Suppressor macrophage (primary cell): ENCODE measurements at regions not wholly inside any gene's neighbourhood (a gene's known extent, or its start where the extent isn't known, plus 50 kb on each side); places are given as distances from the start of the nearest gene placed in this dataset.

Source experiments
- DNase-seq, 4 experiments: peaks; one replicate each; pipeline ENCODE4 v3.0.0-alpha.2; 2020 to 2022

DNA sequence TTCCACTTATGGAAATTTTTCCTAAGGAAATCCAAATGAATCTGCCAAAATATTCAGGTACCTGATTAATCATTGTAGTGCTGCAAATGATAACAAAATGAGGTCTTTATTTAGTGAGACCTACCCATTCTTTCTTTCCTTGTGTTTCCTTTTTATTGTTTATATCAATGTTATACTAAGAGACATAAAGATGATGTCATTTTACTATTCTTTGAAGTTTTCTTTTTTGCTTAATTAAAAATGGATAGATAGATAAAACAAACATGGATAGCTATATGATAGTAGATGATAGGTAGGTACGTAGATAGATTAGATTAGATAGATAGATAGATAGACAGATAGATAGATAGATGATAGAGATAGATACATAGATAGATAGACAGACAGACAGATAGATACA, 669.5 kb upstream of the TBX3 start:
- no peak for DNase-seq

DNA sequence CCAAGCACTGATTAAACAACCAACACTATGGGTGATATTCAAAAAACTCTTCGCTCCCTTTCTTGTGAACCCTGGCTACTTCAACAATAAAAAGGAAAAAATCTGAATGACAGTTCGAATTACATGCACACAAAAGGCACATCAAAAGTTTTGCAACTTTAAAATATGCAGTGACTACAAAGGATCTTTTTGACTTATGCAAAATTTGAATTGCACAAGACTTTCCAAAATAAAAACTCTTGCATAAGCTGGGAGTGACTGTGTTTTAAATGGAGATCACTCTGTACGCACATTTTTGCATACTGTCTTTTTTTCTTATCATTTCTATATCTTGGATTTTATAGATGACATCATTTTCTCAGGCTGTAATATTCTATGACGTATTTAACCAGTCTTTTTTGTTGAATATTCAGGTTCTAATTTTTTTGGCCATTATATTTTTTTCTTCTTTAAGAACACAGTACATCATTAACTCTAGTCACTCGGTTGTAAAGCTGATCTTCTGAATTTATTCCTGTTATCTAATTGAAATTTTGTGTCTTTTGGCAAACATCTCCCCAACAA, 667.6 kb upstream of the TBX3 start:
- peak in 2 of 4 experiments; percentile 10 to 12 for DNase-seq

DNA sequence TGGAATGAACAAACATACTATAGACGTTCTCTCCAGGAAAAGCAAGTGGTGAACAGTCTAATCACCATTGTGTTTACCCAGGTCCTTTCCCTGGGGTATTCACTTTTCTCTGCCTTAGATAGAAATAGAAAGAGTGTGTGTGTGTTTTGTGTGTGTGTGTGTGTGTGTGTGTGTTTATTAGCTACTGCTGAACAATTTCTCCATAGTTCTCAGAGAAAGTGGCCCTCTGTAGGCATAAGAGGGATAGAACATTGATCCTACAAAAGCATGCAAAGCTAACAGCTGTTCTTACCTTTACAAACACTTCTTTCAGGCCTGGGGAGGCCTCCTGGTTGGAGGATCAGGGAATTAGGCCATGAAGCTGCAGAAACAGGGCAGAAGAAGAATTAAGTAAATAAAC, 665.7 kb upstream of the TBX3 start:
- DNase-seq, result no peak

DNA sequence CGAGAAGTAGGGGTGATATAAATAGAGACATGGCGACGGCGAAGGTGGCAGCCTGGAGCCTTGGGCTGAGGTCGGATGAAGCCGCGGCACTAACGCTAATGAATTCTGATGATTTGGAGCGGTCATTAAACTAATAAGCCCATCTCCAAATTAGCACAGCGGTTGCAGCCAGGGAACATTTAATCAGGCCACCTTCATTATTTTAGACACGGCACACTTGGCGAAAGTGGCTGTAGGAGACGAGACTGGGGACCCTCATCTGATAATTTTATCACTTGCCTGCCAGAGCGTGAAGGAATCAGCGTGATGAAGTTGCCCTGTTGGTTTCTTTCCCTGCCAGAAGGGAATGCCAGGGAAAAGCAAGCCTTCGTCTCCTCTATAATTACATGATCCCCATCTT, 664.3 kb upstream of the TBX3 start:
- no peak for DNase-seq

DNA sequence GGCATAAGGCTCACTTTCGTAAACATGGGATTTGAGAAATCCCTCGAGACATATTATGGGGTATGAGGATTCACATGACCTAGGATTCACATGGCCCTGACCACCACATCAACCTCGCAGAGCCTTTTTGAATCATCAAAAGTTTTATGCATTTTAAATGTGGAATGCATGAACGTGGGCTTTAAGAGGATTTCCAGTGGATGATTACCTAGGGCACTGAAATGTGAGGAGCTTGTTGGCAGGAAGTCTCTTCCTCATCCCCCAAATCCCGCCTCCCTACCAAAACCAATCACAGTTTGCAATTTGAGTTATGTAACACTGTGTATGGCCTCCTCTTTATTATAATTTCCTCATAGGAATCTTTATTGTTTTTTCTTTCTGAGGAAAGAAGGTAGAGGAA, 659.6 kb upstream of the TBX3 start:
- no peak for DNase-seq

DNA sequence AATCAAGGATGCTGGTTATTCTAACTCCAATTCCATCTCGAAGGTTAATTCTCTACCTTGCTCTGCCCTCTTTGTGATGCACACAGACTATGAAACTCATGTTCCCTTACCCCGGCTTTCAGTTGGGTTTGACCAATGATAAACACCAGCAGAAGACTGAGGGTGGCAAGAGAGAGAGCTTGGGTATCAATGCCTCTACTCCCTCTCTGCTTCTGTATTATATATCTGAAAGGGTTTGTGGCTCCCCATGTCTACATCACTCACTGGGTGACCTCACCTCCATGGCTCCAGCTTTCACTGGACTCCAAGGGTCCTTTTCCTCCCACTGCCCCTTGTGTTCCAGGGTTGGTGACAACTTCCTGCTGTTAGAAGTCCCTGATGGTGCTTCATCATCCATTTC, 659.0 kb upstream of the TBX3 start:
- no peak for DNase-seq

DNA sequence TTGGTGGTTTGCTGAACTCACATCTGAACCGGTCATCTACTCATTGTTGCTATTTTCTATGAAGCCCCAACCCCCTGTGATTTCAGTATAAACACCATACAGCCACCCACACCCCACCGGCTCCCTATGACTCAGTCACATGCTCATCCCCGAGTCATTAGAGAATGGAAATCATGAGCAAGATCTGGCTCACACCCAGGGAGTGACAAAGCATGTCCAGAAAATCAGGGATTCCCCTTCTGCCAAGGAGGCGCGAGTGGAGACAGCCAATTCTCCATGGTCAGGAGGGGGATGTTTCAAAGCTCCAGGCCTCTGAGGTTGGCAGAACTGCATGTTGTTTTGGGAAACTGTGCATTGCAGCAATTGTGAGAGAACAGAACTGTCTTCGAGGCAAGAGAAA, 657.5 kb upstream of the TBX3 start:
- DNase-seq, result peak; percentile 48 to 76 (median 61)

DNA sequence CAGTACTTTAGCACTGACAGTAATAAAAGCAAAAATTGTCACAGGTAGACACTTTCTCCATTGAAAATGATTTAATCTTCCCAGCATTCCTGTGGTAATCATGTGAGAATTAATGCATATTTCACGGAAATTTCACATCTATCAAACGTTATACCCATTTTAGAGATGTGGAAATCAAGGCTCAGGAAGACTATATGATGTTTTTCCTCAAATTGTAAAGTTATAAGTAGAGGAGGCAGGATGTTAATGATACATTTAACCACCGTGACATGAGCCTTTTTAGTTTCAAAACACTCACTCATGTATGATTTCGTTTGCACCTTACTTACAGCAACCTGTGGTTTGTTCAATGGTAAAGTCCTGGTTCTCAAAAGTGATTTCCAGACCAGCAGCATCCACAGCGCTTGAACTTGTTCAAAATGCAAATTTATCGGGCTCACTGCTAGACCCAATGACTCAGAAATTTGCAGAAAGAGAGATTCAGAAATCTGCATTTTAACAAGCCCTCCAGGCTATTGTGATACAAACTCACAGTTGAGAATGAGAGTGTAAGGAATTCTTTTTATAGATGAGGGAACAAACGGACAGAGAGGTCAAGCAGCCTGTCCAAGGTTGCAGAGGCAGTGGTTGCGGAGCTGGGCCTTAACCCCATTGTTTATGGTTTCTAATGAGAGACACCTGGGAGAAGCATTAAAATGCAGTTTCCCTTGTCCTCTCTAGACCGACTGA, 654.8 kb upstream of the TBX3 start:
- no peak for DNase-seq

DNA sequence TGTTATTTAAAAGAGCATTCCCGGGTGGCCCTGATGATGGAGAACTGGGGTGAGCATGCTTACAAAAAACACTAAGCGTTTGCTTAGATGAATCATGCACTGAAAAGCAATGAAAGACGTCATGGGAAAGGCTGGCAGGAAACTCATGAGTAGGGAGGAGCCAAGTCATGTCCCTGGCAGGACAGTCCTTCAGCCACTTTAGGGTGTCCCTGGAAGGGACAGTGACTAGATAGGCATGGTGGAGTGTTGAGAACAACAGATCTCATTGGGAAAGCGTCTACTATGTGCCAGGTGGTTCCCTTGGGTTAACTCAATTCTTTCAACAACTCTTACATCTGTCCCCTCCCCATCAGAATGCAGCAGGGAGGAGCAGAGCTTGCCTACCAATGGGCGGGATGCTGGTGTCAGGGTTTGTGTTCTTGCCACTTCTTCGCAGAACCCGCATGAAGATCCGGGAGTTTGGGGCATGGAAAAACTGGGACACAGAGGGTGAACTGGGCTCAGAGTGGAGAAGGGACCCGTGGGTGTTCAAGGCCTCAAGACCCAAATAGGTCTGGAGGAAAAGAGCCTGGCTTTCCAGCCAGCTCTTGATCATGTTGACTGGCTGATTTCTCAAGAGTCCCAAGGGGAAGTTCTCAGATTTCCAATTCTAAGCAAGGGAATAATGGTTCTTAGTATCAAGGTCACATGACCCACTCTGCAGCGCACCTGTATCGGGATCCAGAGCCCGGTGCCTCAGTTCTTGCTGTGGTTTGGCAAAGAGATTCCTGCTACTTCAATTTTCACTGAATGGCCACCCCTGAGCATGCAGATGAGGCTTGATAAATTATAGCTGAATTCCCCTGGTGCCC, 653.9 kb upstream of the TBX3 start:
- peak in 3 of 4 experiments; percentile 2 to 32 (median 22) for DNase-seq

DNA sequence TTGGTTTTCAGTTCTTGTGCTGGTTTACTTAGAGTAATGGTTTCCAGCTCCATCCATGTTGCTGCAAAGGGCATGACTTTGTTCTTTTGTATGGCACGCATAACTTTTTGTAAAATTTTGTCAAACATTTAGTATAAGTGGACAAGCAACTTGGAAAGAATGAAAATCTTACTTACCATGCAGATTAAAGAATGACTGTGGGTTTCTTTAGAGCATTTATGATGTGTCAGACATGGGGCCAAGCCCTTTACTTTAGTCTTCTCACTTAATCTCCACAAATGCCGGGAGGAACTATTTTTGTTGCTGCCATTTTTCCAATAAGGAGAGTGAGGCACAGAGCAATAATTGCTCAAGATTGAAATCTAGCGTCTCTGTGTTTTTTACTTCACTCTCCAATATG, 652.5 kb upstream of the TBX3 start:
- DNase-seq, result no peak

DNA sequence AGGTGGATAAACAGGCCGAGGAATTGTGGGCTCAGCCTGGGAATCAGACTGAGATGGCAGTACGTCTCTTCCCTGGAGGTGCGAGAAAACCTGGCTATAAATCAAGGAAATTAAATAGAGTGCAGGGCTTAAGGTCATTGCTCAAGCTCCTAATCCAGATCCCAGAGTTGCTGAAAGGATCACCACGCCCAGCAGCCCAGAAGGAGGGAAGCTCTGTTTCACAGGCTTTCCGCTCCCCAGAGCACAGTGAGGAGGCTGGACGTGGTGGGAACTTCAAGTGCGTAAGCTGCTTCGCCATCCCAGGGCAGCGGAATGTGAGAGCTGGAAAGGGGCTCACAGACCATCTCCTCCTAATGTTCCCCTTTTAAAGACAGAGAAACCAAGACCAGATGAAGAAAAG, 651.6 kb upstream of the TBX3 start:
- DNase-seq, result no peak

DNA sequence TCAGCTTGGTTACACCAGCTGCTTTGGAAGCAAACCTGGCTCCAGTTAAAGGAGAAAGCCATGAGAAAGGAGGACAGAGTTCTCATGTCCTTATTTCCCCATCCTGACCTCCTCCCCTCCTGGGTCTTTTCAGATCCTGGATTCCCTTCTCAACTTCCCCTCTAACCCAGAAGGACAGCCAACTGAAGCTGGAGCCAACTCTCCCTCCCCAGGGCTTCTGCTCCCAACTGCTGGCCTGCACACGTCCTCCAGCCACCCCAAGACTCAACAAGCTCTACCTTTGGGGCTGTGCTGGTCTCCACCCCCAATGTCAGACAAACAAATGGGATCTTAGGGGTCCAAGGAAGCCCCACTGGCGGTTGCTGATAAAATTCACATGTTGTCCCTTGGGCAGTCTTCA, 651.1 kb upstream of the TBX3 start:
- DNase-seq, result no peak

DNA sequence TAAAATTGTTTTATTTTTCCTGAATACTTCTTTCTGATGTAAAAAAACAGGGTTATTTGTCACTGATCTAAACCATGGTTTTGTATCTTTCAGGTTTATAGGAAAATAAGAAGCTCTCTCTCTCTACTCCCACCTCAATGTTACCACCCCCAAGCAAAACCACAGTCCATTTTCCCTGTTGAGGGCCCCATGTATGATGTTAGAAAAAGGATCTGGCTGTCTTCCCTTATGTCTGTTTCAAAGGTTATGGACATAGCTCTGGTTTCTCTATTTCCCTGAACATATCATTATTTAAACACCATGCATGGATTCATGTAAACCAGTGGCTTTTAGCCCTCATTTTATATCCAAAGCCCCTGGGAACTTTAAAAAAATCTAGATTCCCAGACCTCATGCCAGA, 649.0 kb upstream of the TBX3 start:
- no peak for DNase-seq

DNA sequence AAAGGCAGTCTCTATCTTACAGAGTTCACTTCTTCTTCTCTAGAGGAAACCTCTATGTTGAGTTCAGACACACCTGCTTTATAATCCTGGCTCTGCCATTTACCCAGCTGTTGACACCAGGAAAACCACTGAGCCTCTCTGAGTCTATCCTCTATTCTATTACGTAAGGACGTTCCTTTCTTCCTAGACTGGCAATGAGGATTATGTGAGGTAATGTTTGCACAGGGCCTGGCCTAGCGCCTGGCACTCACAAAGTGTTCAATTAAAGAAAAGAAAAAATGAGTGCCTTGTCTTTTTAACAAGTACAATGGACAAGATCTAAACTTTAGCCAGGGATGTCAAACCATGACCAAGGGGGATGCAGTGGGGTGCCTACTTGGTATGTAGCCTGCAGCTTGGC, 641.9 kb upstream of the TBX3 start:
- no peak for DNase-seq

DNA sequence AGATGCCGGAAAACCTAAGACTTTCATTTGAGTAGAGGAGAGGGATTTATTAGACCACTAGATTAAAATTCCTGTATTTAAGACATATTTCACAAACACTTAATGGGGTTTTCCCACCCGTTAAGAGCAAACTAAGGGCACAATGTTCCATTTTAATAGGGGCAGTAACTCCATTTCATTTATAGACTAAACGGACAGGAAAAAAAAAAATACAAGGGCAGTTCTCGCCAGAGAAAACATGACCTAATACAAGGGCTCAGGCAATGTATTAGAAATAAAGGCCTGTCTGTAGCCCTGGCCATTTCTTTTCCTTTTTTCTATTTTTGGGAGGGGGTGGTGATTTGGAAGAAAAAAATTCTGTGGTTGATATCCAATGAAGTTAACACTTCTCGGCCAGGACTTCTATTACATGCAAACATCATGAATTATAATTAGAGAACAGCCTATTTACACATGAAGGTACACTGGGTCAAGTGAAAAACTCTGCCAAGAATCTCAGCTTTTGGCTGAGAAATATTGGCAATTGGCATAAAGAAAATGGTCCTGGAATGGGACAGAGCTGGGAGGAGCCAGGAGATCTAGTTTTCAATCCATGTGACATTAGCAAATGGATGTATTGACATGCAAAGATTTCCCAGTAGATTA, 641.1 kb upstream of the TBX3 start:
- DNase-seq, result no peak

DNA sequence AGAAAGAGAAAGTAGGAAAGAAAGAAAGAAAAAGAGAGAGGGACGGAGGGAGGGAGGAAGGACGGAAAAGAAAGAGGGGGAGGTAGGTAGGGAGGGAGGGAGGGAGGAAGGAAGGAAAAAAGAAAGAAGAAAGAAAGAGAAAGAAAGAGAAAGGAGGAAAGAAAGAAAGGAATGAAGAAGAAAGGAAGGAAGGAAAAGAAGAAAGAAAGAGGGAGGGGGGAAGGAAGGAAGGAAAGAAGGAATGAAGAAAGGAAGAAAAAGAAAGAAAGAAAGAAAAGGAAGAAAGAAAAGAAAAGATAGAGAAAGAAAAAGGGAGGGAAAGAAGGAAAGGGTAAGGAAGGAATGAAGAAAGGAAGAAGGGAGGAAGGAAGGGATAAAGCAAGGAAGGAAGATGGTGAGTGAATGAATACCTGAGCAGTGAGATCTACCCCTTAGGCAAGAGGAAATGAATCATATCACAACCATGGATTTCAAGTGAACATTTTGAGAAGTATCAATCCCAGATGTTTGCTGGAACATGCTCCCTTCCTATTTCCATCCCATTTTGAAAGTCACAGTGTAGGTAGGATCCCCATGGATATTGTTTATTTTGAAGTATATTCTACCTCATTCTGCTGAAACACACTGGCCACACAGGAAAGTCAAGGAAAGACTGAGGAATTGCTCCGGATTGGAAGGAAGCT, 639.4 kb upstream of the TBX3 start:
- DNase-seq, result no peak

DNA sequence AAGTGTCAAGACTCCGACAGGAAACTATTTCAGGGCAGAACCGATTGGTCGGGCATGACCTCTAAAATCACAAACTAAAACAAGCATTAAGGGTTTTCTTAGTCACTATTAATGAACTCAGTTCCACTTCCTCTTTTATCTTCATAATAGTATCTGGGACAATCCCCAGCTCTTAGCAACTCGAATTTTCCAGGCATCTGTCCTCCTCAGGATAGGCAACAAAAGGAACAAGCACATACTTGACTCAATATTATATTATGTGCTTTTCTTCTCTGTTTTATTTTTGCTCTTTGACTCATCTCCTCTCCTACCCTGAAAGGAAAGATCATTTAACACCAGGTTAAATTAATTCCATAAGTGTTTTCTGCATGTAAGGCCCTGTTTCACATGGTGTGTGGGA, 638.3 kb upstream of the TBX3 start:
- peak in 2 of 4 experiments; percentile 15 to 19 for DNase-seq

DNA sequence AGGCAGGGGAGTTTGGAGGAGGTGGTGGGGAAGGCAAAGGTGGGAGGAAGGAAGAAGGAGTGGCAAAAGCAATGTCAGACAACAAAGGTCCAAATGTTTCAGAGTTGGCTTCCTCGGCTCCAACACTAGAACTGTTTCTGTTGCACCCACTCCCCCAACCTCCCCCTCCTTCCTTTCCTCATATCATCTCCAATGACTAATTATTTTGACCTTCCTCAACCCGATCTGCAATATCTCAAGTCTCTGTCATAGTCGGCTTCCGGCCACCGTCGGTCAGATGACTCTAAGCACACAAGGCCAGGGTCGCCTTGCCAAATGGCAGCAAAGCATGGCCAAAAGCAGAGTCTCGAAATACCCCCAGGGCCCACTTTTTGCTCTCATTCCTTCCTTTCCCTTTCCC, 637.0 kb upstream of the TBX3 start:
- no peak for DNase-seq

DNA sequence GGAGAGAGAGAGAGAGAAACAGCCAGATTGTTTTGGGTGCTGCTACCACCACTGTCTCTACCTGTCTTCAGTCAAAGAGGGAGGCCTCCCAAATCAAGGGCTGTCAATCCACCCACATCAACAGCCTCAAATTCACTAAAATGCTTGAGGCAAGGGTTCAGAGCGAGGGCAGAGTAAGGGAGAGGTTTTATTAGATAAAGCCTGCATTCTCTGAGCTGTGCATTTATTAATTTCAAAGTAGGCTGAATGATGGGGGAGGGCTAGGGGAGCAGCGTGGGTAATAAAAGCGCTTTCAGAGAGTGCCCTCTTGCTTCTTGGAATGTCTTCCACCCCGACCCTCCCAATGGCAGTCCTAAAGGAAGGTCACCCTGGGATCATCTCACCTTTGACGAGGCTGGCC, 636.5 kb upstream of the TBX3 start:
- no peak for DNase-seq

DNA sequence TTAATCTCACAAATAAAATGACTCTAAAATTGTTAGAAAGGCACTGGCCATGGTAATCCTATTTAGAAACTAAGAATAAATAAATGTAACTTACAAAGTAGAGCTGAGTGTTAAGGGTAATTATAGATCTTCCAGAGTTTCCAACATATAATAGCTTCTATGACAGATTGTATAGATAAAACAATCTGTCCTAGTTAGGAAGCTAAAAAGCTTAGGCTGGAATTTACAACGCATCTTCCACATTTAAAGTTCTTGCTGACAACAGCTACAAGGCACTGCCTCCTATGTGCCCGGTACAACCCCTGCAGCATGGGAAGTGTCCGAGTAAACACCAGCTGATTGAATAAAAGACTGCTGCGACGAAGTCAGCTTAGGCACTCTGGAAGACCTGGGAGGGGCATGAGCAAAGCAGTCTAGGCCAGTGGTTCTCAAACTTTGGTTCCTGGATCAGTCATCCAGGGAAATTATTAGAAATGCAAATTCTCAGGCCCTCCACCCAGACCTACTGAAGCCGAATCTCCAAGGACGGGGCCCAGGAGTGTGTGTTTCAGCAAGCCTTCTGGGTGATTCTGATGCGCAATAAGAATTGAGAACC, 635.6 kb upstream of the TBX3 start:
- no peak for DNase-seq

DNA sequence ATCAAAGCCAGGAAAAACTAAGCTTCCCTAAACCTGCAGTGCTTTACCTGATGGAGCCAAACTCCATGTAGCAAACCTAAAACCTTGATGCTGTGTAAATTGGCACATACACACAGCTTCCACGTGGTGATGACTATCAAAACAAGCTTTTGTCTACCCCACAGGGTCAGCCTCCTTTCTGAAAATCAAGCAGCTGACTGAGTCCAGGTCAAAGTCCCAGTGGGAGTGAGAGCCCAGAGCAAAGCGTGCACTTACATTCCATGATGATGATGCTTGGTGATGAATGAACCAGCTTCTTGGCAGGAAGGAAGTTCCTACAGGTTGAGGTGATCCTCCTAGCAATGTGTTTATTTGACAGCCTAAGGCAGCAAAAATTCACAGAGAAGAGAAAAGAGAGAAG, 630.0 kb upstream of the TBX3 start:
- DNase-seq, result no peak

DNA sequence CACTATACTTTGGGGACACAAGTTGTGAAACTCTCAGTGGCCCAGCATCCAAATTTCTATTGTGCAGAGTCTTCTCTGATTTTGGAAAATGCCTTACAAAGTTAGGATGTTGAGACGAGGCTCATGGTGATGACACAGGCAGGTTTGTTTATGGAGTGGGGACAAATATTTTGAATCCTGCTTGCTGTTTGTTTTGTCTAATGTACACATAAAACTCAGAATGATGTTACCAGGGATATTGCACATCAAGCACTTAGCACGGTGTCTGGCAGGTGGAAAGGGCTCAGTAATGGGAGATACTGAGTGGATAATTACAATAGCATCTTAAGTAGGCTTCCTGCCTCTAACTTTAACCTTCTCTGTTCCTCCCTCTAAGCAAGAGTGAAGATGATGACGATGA, 628.9 kb upstream of the TBX3 start:
- no peak for DNase-seq
